T1000 (cell line): ENCODE measurements at regions not wholly inside any gene's neighbourhood (a gene's known extent, or its start where the extent isn't known, plus 50 kb on each side); places are given as distances from the start of the nearest gene placed in this dataset.

Source experiments
- DNase-seq: peaks from one replicate; lab custom pipeline; 2025; ENCODE audit warnings: mixed read lengths; lab: John Stamatoyannopoulos, UW

GRCh38 chr3:177300842-177301241 is 103.6 kb upstream of the TBL1XR1 start:
- no peak for DNase-seq

DNA sequence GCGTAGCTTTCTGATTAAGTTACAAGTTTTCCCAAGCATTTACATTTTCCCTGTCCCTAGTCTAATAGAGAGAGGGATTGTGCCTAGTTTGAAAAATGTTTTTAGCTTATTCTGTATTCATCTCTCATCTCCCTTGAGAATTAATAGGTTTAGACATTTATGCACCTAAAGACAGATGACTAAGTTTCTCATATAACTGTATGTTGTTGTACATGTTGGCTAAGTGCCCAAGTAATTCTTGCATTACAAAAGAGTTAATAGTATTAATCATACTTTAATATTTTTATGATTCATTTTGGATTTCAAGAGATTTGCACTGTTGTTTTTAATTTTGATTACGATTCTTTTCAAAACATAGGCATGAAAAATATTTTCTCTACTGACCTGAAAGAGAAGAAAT is 109.0 kb upstream of the TBL1XR1 start:
- DNase-seq, result no peak

GRCh38 chr3:177307391-177307790 is 110.1 kb upstream of the TBL1XR1 start:
- no peak for DNase-seq

DNA sequence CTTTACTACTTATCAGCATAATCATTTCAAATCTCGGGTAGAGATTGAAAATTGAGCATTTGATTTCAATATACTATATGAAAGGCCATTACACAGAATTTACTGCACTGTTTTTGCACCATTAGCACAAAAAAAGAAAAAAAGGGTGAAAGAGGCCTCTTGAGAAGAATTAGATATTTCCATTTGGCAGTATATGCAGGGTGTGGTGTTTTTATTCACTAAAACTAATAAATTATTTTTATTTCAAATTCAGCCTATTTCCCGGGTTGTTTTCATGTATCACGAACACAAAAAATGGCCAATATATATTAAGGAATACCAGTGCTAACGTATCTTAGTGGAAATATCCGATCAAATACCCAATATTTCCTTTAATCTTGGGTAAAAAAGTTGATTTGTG is 110.5 kb upstream of the TBL1XR1 start:
- no peak for DNase-seq

- DNase-seq, result no peak
Observed at GRCh38 chr3:177308286-177308685, 111.0 kb upstream of the TBL1XR1 start.

DNA sequence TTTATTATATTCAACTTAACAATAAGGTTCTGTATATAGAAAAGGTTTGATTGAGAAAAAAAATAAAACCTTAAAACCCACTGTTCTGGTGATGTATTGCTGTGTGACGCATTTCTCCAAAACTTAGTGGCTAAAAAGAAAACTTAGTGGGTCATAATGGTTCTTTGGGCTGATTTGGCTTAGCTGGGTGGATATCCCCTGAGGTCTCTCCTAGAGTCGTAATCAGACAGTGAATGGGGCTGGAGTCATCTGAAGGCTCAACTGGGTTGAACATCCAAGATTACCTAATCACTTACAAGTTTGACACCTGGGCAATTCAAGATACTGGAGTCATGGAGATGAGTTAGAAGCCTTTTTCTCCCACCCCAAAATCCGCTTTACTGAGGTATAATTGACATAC is 111.6 kb upstream of the TBL1XR1 start:
- no peak for DNase-seq

DNA sequence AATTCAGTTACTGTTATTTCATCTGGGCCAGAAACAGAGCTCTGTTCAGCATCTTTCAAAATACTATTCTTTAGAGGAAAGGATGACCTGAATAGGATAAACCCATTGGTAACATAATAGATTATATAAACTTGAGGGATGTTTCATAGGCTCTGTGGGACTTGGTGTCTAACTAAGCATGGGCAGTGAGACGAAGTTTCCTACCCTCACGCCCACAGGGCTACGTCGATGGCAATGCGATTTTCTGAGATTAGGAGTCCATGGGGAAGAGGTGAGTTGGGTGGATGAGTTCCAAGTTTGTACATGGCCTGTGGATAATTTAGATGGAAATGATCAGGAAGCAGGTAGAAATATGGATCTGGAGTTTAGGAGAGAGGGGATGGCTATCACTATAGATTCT is 115.2 kb upstream of the TBL1XR1 start:
- DNase-seq, result no peak

- no peak for DNase-seq
Observed at GRCh38 chr3:177314897-177315296, 117.6 kb upstream of the TBL1XR1 start.

DNA sequence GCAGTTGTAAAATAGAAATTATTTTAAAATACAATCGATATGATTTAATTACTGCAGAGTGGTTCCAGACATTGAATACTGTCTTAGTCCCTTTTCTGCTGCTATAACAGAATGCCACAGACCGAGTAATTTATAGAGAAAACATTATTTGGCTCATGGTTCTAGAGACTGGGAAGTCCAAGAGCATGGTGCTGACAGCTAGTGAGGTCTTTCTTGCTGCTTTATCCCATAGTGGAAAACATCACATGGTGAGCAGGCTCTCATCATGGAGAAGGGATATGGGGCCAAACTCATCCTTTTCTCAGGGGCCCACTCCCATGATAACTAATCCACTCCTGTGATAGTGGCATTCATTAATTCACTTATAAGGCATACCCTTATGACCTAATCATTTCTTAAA is 120.0 kb upstream of the TBL1XR1 start:
- no peak for DNase-seq

DNA sequence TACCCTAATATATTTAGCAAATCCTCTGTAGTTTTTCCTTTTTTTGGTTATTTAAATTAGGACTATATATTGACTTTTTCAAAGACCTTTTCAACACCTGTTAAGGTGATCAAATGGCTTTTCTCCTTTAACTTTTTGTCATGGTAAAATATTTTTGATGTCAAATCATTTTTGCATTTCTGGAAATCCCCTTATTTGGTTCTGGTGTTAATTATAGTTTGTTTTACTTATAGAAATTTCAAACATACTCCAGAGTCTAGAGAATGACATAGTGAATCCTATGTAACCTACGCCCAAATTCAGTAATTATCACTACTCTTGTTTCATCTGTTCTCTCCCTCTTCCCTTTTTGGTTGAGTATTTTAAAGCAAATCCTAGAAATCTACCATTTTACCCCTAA is 121.3 kb upstream of the TBL1XR1 start:
- no peak for DNase-seq

- no peak for DNase-seq
Observed at GRCh38 chr3:177320765-177321247, 123.5 kb upstream of the TBL1XR1 start.

- DNase-seq, result no peak
Observed at GRCh38 chr3:177321819-177322218, 124.5 kb upstream of the TBL1XR1 start.

GRCh38 chr3:177322881-177323280 is 125.6 kb upstream of the TBL1XR1 start:
- no peak for DNase-seq

DNA sequence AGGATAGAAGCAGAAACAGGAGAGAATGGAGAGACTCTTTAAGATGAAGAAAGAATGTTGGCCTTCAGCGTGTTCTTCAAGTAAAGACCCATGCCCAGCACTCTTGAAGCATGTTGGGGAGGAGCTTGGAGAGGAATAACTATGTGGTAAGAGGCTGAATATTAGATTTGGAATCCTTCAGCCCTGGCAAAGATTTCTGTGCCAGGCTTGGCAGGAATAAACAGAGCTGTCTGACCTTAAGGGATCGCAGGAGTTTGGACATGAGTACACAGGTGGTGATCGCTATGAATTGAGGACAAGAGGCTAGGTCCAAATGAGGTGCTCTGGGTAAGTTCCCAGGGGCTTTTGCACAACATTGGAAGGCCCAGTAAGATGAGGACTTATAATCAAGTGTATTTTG is 132.6 kb upstream of the TBL1XR1 start:
- no peak for DNase-seq

DNA sequence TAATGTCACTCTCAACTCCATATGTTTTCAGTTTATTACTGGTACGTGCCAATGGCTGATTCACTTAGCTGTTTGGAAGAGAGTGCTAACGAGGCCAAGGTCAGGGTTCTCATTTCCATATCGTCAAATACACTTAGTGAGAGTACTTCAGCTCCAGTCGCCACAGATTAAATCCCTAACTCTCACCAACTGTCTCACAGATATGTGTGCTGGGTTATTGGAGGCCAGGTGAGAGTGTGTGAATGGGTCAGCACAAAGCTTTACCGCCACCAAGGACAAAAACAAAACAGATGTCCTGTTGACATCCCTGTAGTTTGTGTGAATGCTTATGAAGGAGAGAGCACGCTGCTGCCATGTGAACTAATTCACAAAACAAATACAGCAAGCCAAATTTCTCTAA is 133.5 kb upstream of the TBL1XR1 start:
- no peak for DNase-seq

GRCh38 chr3:177331203-177331835 is 134.0 kb upstream of the TBL1XR1 start:
- no peak for DNase-seq

GRCh38 chr3:177332955-177333354 is 135.7 kb upstream of the TBL1XR1 start:
- DNase-seq, result no peak

DNA sequence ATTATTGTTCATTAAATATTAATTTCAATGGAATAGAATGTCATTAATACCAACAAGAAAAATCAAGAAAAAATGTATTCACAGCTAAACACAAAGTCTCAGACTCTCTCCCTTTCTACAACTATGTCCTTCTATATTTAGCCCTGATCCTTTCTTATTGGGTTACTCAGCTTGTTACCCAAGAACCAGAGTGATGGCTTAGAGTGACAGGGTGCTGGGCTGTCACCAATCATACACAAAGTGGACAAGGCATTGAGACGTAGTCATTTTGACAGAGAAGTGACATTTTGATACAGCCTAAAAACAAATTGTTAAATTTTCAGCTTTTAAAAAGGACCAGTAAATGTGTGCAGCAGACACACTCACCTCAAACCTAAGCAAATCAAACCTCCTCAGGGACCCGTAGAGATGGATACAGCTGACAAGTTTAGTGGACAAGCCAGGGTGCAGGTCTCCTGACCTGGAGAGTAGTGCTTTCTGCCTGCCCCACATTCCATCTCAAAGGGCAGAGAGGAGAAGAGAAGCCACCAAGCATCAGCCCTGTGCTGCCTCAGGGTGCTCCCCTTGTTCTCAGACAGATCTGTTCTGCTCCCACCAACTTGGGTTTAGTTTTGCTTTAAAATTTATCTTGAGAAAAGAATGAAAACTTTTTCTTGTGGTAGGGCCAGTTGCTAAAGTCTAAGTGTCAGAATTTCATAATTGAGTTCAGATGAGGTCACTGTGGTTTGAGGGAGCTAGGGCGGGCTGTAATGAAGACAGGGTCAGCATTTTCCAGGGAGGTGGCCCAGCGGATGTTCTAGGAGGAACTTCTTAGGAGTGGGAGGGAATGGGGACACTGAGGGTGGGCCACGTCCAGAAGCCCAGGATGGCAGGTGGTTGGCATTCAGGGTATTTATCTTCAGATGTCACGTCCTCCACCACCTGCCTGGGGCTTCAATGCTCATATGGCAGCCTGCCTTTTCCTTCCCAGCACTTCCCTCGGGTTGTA is 136.5 kb upstream of the TBL1XR1 start:
- no peak for DNase-seq

DNA sequence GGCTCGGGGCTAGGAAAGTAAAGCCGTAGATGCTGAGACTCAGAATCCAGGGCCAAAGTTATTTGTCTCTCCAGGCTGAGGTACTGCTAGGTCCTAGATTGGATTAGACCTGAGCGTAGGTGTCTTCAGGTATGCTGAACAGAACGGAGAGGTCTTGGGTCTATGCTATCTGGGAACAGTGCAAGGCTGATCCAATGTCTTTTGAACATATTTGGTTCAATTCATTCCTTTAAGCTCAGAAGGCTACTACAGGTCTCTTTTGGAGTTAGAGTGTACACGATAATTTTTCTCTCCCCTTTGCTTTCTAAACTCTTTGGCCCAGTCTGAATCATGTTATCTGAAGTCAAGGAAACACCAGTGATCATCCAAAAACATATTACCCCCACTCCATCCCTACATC is 137.5 kb upstream of the TBL1XR1 start:
- DNase-seq, result no peak

DNA sequence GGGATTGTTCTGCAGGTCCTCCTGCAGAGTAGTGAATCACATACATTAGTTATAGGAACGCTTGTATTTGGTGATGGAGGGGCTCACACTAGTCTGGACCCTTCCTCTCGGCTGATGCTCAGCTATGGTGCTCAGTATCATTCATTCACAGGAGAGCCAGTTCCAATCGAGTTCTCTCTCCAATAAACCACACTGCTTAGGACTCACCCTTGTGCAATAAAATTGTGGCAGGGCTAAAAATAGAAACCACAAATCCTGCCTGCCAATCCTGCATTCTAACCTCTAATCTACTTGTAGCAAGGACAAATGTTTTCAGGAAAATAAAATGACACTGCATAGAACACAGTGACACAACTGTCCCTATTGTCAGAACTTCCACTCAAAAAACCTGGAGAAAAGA is 138.4 kb upstream of the TBL1XR1 start:
- no peak for DNase-seq

DNA sequence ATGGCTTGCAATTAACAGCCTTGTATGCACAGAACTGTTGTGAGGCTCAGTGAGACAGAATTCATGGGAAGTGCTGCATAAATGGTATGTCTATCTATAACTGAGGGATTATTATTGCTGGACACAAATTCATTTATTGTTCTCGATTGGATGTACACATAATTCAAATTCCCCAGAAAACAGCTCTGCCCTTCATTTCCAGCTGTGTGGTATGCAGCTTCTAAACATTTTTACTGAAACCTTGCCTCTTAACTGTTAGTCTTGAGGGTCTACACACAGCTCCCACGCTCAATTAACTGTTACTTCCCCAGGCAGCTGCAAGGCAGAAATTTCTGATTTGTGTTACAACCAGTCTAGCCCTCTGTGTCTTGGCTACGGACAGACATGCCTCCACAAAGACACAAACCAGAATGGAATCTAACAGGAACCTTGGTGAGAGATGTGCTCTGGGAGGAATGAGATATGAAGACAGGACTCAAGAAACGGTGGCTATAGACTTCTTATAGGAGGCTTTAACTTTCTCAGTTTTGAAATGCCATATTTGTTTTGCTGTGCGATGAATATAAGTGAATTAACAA is 139.7 kb upstream of the TBL1XR1 start:
- DNase-seq, result no peak

GRCh38 chr3:177337541-177338331 is 140.5 kb upstream of the TBL1XR1 start:
- peak; percentile 15 for DNase-seq
